ENCODE measurements at regions not wholly inside any gene's neighbourhood (a gene's known extent, or its start where the extent isn't known, plus 50 kb on each side); places are given as distances from the start of the nearest gene placed in this dataset.

- Histone ChIP-seq H3K27me3 (replicated peaks; ENCODE audit: insufficient read depth, low read length) (no peaks in the 10 kb centered on the region), H3F3A (ENCODE audit: insufficient read depth, low read length) (no peaks in the 10 kb centered on the region), H3K4me2 (ENCODE audit: low read depth, low read length) (no peak overlapping the region), H3K9me3 (replicated peaks; ENCODE audit: insufficient read depth, low read length) (no peaks in the 10 kb centered on the region), H3K36me3 (replicated peaks; ENCODE audit: insufficient read depth, low read length) (no peaks in the 10 kb centered on the region), H2AFZ (ENCODE audit: low read length) (no peak overlapping the region), H3K79me2 (ENCODE audit: low read length) (no peaks in the 10 kb centered on the region), H3K27ac (ENCODE audit: low read length) (no peak overlapping the region), H3K9me2 (replicated peaks; ENCODE audit: insufficient read depth, low read length) (no peaks in the 10 kb centered on the region), H3K4me1 (ENCODE audit: low read length) (no peaks in the 10 kb centered on the region), H3K4me3 (ENCODE audit: low read length) (no peak overlapping the region), H3K9ac (ENCODE audit: low read length) (no peak overlapping the region), H4K20me1 (ENCODE audit: insufficient read depth, low read length) (no peaks in the 10 kb centered on the region)
- no peak for DNase-seq
- no peak for TF ChIP-seq EZH2 (optimal IDR thresholded peaks at IDR 0.05; ENCODE audit: low read depth, low read length)
- TF ChIP-seq CTCF (IDR thresholded peaks at IDR 0.05; ENCODE audit: low read length), result no peak
- TF ChIP-seq EZH2phosphoT487 (IDR thresholded peaks at IDR 0.05; ENCODE audit: low read length), result no peak
Measured at GRCh38 chr13:63088226-63088625, 1672.6 kb upstream of the PCDH20 start.

- H3K27ac ChIP-seq (ENCODE audit: low read length), result no peak overlapping the region
- no peaks in the 10 kb centered on the region for H3K27me3 ChIP-seq (replicated peaks; ENCODE audit: insufficient read depth, low read length)
- no peaks in the 10 kb centered on the region for H3K9me3 ChIP-seq (replicated peaks; ENCODE audit: insufficient read depth, low read length)
- H3F3A ChIP-seq (ENCODE audit: insufficient read depth, low read length), result no peaks in the 10 kb centered on the region
- no peaks in the 10 kb centered on the region for H3K9me2 ChIP-seq (replicated peaks; ENCODE audit: insufficient read depth, low read length)
- H3K9ac ChIP-seq (ENCODE audit: low read length), result no peak overlapping the region
- H3K4me1 ChIP-seq (ENCODE audit: low read length), result no peaks in the 10 kb centered on the region
- no peak for DNase-seq
- no peak for TF ChIP-seq EZH2 (optimal IDR thresholded peaks at IDR 0.05; ENCODE audit: low read depth, low read length)
- no peak for TF ChIP-seq CTCF (IDR thresholded peaks at IDR 0.05; ENCODE audit: low read length)
- TF ChIP-seq EZH2phosphoT487 (IDR thresholded peaks at IDR 0.05; ENCODE audit: low read length), result no peak
- no peak overlapping the region for H3K4me2 ChIP-seq (ENCODE audit: low read depth, low read length)
- H3K36me3 ChIP-seq (replicated peaks; ENCODE audit: insufficient read depth, low read length), result no peaks in the 10 kb centered on the region
- H3K79me2 ChIP-seq (ENCODE audit: low read length), result no peaks in the 10 kb centered on the region
- no peak overlapping the region for H3K4me3 ChIP-seq (ENCODE audit: low read length)
- no peaks in the 10 kb centered on the region for H4K20me1 ChIP-seq (ENCODE audit: insufficient read depth, low read length)
- no peak overlapping the region for H2AFZ ChIP-seq (ENCODE audit: low read length)
Measured at GRCh38 chr13:63086286-63086685, 1670.6 kb upstream of the PCDH20 start.

- H3K27ac ChIP-seq (ENCODE audit: low read length), result no peak overlapping the region
- H3K4me2 ChIP-seq (ENCODE audit: low read depth, low read length), result no peak overlapping the region
- H4K20me1 ChIP-seq (ENCODE audit: insufficient read depth, low read length), result no peaks in the 10 kb centered on the region
- no peaks in the 10 kb centered on the region for H3F3A ChIP-seq (ENCODE audit: insufficient read depth, low read length)
- no peaks in the 10 kb centered on the region for H3K79me2 ChIP-seq (ENCODE audit: low read length)
- no peaks in the 10 kb centered on the region for H3K36me3 ChIP-seq (replicated peaks; ENCODE audit: insufficient read depth, low read length)
- no peak overlapping the region for H3K9ac ChIP-seq (ENCODE audit: low read length)
- H3K27me3 ChIP-seq (replicated peaks; ENCODE audit: insufficient read depth, low read length), result no peaks in the 10 kb centered on the region
- no peaks in the 10 kb centered on the region for H3K9me3 ChIP-seq (replicated peaks; ENCODE audit: insufficient read depth, low read length)
- no peaks in the 10 kb centered on the region for H3K9me2 ChIP-seq (replicated peaks; ENCODE audit: insufficient read depth, low read length)
- H3K4me3 ChIP-seq (ENCODE audit: low read length), result no peak overlapping the region
- H3K4me1 ChIP-seq (ENCODE audit: low read length), result no peaks in the 10 kb centered on the region
- no peak overlapping the region for H2AFZ ChIP-seq (ENCODE audit: low read length)
- no peak for DNase-seq
- no peak for TF ChIP-seq CTCF (IDR thresholded peaks at IDR 0.05; ENCODE audit: low read length)
- TF ChIP-seq EZH2phosphoT487 (IDR thresholded peaks at IDR 0.05; ENCODE audit: low read length), result no peak
- no peak for TF ChIP-seq EZH2 (optimal IDR thresholded peaks at IDR 0.05; ENCODE audit: low read depth, low read length)
Measured at GRCh38 chr13:63085851-63086250, 1670.2 kb upstream of the PCDH20 start.

Measured in MM.1S (cell line).